ENCODE measurements at regions not wholly inside any gene's neighbourhood (a gene's known extent, or its start where the extent isn't known, plus 50 kb on each side); places are given as distances from the start of the nearest gene placed in this dataset.

- no peak for TF ChIP-seq CTCF (conservative IDR thresholded peaks at IDR 0.05 in 1 of 2, IDR thresholded peaks at IDR 0.05 in 1 of 2; ENCODE audit: extremely low read depth in 1 of 2, insufficient read depth in 1 of 2, low read depth in 1 of 2, low read length in 2 of 2)
- TF ChIP-seq EZH2 (IDR thresholded peaks at IDR 0.05; ENCODE audit: borderline replicate concordance, low read length) = no peak
These were observed 64.8 kb upstream of the NAA20 start for GRCh38 chr20:19952392-19952791.

Measured in mammary epithelial cell (primary cell).